HepG2 (cell line): ENCODE measurements at regions not wholly inside any gene's neighbourhood (a gene's known extent, or its start where the extent isn't known, plus 50 kb on each side); places are given as distances from the start of the nearest gene placed in this dataset.

ENCODE experiments used
- ATAC-seq: fragments of 200-7000 bp; cut with Tn5 transposase; 3 replicates; pipeline ENCODE4 v1.9.1; 2020; ENCODE audit warnings: mild to moderate bottlenecking, moderate library complexity
- BruUV-seq: library from RNA; stranded (reverse); fragments of 400-500 nt; replicated peaks from 2 replicates; lab custom pipeline; 2021; lab: Mats Ljungman, UMichigan
- CTCF ChIA-PET: fragments of 300-600 bp; formaldehyde crosslinking; extraction: SDS; loops from one replicate; lab custom pipeline; 2021; ENCODE audit warnings: low total read pairs, inconsistent platforms, low intra/inter-chr PET ratio; lab: Yijun Ruan, JAX
- POLR2A ChIA-PET: fragments of 350-600 bp; sonication (Branson Sonifier 250); formaldehyde crosslinking; loops from one replicate; lab custom pipeline; 2020; ENCODE audit warnings: antibody characterized with exemption, inconsistent platforms; lab: Yijun Ruan, JAX
- DNase-seq: peaks from one replicate; pipeline ENCODE4 v3.0.0-alpha.2; 2015; ENCODE audit warnings: low spot score
- FAIRE-seq: peaks from 3 replicates; lab custom pipeline; 2011; peaks lifted over from hg19 to GRCh38; lab: Jason Lieb, UNC
- H2AFZ ChIP-seq: one replicate; pipeline ENCODE4 v1.6.1; 2011; ENCODE audit warnings: low read length, inconsistent platforms
- H3K27ac ChIP-seq: fragments of 300-600 bp; 3 replicates; pipeline ENCODE4 v1.8.0; 2011; ENCODE audit warnings: mixed run types, mild to moderate bottlenecking, mixed read lengths, low read length, inconsistent platforms; ENCODE audit not compliant: insufficient read depth; ENCODE audit errors: extremely low read length
- H3K27me3 ChIP-seq, 2 experiments: fragments of 200-600 bp in 1 of 2; 2 replicates in 1 of 2; 3 replicates in 1 of 2; pipeline versions ENCODE4 v1.6.0 to v1.8.0; 2011; ENCODE audit warnings: low read length in 2 of 2, mild to moderate bottlenecking in 2 of 2, moderate library complexity in 2 of 2, inconsistent platforms in 1 of 2; ENCODE audit not compliant: insufficient read depth in 2 of 2, control insufficient read depth in 1 of 2
- H3K36me3 ChIP-seq, 2 experiments: fragments of 200-600 bp in 1 of 2; replicated peaks in 1 of 2; 2 replicates in 1 of 2; 3 replicates in 1 of 2; pipeline versions ENCODE4 v1.5.1 to v1.8.0; 2011; ENCODE audit warnings: low read length in 2 of 2, inconsistent platforms in 1 of 2; ENCODE audit not compliant: insufficient read depth in 2 of 2, control insufficient read depth in 1 of 2
- H3K4me1 ChIP-seq: 2 replicates; pipeline ENCODE4 v1.5.1; 2012; ENCODE audit warnings: low read length, inconsistent platforms; ENCODE audit not compliant: insufficient read depth
- H3K4me2 ChIP-seq: 2 replicates; pipeline ENCODE4 v1.6.0; 2011; ENCODE audit warnings: low read depth, low read length, inconsistent platforms
- H3K4me3 ChIP-seq, 3 experiments: fragments of 200-600 bp in 1 of 3; sonication (generic), shearing (Covaris generic) in 1 of 3; replicated peaks in 1 of 3; 2 replicates each; pipeline ENCODE4 v1.5.1; 2011 to 2016; ENCODE audit warnings: low read length in 3 of 3, inconsistent platforms in 2 of 3, low read depth in 2 of 3, mild to moderate bottlenecking in 2 of 3, control low read depth in 1 of 3, mixed read lengths in 1 of 3; ENCODE audit not compliant: insufficient read depth in 1 of 3
- H3K79me2 ChIP-seq: one replicate; pipeline ENCODE4 v1.6.1; 2011; ENCODE audit warnings: low read length, inconsistent platforms; ENCODE audit not compliant: insufficient read depth
- H3K9ac ChIP-seq: 2 replicates; pipeline ENCODE4 v1.6.0; 2011; ENCODE audit warnings: mild to moderate bottlenecking, low read depth, low read length, inconsistent platforms; ENCODE audit not compliant: insufficient read depth
- H3K9me3 ChIP-seq: 2 replicates; pipeline ENCODE4 v1.5.1; 2012; ENCODE audit warnings: mild to moderate bottlenecking, low read length
- H4K20me1 ChIP-seq: 2 replicates; pipeline ENCODE4 v1.6.0; 2011; ENCODE audit warnings: inconsistent platforms, mild to moderate bottlenecking, low read length, moderate library complexity; ENCODE audit not compliant: insufficient read depth
- ATF1 ChIP-seq: IDR thresholded peaks from 2 replicates; pipeline ENCODE4 v1.6.1; 2016; ENCODE audit warnings: mild to moderate bottlenecking, control low read depth
- ZGPAT ChIP-seq: IDR thresholded peaks from 2 replicates; pipeline ENCODE4 v1.6.1; 2016; ENCODE audit warnings: mild to moderate bottlenecking
- ZNF468 ChIP-seq: sonication (generic); formaldehyde crosslinking; IDR thresholded peaks from 2 replicates; pipeline ENCODE4 v1.8.0; 2022; ENCODE audit warnings: mild to moderate bottlenecking, moderate library complexity, missing genetic modification reagents
- ZNF512B ChIP-seq: sonication (generic); formaldehyde crosslinking; IDR thresholded peaks from 2 replicates; pipeline ENCODE4 v1.5.1; 2020; ENCODE audit warnings: missing genetic modification reagents, mild to moderate bottlenecking, borderline replicate concordance
- ZNF883 ChIP-seq: sonication (generic); formaldehyde crosslinking; IDR thresholded peaks from 2 replicates; pipeline ENCODE4 v1.5.1; 2020; ENCODE audit warnings: mild to moderate bottlenecking, missing genetic modification reagents; ENCODE audit errors: not compliant biosample characterization
- WGBS: methylation state at CpG from one replicate; pipeline ENCODE4 v1.1.6; 2017; ENCODE audit warnings: low lambda C conversion rate; 5-methylcytosine and 5-hydroxymethylcytosine counted together
- in situ Hi-C: cut with HindIII; loops from 2 replicates; pipeline ENCODE4 v1.10.0; 2017; ENCODE audit warnings: low pct_unique_long_range_greater_than_20kb; ENCODE audit not compliant: extremely low pct_ligation_motif_present
- intact Hi-C: fragments of 100-400 bp; cut with micrococcal nuclease; formaldehyde crosslinking; loops from one replicate; pipeline ENCODE4 v1.10.0; 2022; ENCODE audit not compliant: unreplicated experiment
- TF ChIP-seq, protein P1 (sequence below): sonication (generic); formaldehyde crosslinking; IDR thresholded peaks from 2 replicates; pipeline ENCODE4 v1.4.0; 2020; ENCODE audit warnings: missing genetic modification reagents, mild to moderate bottlenecking, borderline replicate concordance

DNA sequence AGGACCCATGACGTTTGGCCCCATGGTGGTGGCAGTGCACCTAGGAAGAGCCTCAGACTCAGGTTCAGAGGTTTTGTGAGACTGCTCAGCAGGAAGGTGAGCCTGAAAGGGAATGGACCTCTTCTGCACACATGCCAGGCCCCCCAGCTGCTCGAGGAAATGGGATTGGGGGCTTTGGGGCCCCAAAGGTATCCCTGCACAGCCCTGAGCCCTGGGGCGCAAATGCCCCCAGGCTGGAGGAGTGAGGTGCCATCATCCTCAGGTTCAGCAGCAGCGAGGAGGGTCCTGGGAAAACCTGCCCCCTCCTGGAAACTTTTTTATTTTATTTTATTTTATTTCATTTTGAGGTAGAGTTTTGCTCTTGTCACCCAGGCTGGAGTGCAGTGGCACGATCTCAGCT, 171.8 kb upstream of the MVB12B start:
- WGBS, result 55% methylated on average over 4 of the region's 5 CpGs
- ChIA-PET CTCF (no interaction called here), POLR2A (no interaction called here)
- Histone ChIP-seq H3K4me3 (no peak overlapping the region), H3K27ac (no peak overlapping the region), H4K20me1 (no peaks in the 10 kb centered on the region), H3K36me3 (no peaks in the 10 kb centered on the region), H3K9me3 (peaks cover 5% of the 10 kb centered on the region; the same call in 1 of the 2 replicates), H3K4me1 (peaks cover 54% of the 10 kb centered on the region), H3K4me2 (no peak overlapping the region), H3K9ac (no peak overlapping the region), H3K79me2 (no peaks in the 10 kb centered on the region), H2AFZ (no peak overlapping the region), H3K27me3 (peaks cover 5 to 34% of the 10 kb centered on the region in 2 experiments; a peak in 4 of 5 replicates)
- no TSS peak for BruUV-seq
- no peak for TF ChIP-seq ATF1 (CRISPR knock-in tag)
- no peak for TF ChIP-seq ZNF883 (CRISPR knock-in tag)
- TF ChIP-seq ZNF468 (CRISPR knock-in tag), result no peak
- TF ChIP-seq ZGPAT (CRISPR knock-in tag), result no peak
- TF ChIP-seq, protein P1, sequence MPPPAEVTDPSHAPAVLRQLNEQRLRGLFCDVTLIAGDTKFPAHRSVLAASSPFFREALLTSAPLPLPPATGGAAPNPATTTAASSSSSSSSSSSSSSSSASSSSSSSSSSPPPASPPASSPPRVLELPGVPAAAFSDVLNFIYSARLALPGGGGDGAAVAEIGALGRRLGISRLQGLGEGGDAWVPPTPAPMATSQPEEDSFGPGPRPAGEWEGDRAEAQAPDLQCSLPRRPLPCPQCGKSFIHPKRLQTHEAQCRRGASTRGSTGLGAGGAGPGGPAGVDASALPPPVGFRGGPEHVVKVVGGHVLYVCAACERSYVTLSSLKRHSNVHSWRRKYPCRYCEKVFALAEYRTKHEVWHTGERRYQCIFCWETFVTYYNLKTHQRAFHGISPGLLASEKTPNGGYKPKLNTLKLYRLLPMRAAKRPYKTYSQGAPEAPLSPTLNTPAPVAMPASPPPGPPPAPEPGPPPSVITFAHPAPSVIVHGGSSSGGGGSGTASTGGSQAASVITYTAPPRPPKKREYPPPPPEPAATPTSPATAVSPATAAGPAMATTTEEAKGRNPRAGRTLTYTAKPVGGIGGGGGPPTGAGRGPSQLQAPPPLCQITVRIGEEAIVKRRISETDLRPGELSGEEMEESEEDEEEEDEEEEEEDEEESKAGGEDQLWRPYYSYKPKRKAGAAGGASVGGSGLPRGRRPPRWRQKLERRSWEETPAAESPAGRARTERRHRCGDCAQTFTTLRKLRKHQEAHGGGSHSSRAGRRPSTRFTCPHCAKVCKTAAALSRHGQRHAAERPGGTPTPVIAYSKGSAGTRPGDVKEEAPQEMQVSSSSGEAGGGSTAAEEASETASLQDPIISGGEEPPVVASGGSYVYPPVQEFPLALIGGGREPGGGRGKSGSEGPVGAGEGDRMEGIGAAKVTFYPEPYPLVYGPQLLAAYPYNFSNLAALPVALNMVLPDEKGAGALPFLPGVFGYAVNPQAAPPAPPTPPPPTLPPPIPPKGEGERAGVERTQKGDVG (CRISPR knock-in tag), result no peak
- no peak for TF ChIP-seq ZNF512B (CRISPR knock-in tag)
- intact Hi-C loops (no loop called here), in situ Hi-C loops (no loop called here)
- no peak for ATAC-seq
- FAIRE-seq, result no peak
- no peak for DNase-seq
